Panc1 (cell line): ENCODE measurements at regions not wholly inside any gene's neighbourhood (a gene's known extent, or its start where the extent isn't known, plus 50 kb on each side); places are given as distances from the start of the nearest gene placed in this dataset.

Experiments
- ATAC-seq: fragments of 200-7000 bp; cut with Tn5 transposase; 2 replicates; pipeline ENCODE4 v1.9.1; 2020; ENCODE audit warnings: mild to moderate bottlenecking, moderate library complexity
- BruUV-seq: library from RNA; stranded (reverse); fragments of 400-500 nt; replicated peaks from 2 replicates; lab custom pipeline; 2021; lab: Mats Ljungman, UMichigan
- CTCF ChIA-PET: fragments of 300-600 bp; sonication (Branson Sonifier 250); formaldehyde crosslinking; loops from one replicate; lab custom pipeline; 2022; ENCODE audit warnings: antibody characterized with exemption; lab: Charles Lee
- POLR2A ChIA-PET: fragments of 300-600 bp; sonication (Branson Sonifier 250); formaldehyde crosslinking; loops from one replicate; lab custom pipeline; 2022; ENCODE audit warnings: antibody characterized with exemption; lab: Charles Lee
- DNase-seq: peaks from one replicate; pipeline ENCODE4 v3.0.0-alpha.2; 2010; ENCODE audit warnings: low read depth, low spot score
- H3K27ac ChIP-seq: 2 replicates; pipeline ENCODE4 v1.5.1; 2011; ENCODE audit warnings: mild to moderate bottlenecking, low read length, inconsistent platforms
- H3K27me3 ChIP-seq: fragments of 200-500 bp; sonication (Bioruptor generic); 2 replicates; pipeline ENCODE4 v1.6.0; 2014; ENCODE audit warnings: low read length, inconsistent platforms; ENCODE audit not compliant: control insufficient read depth, insufficient read depth
- H3K36me3 ChIP-seq: fragments of 200-500 bp; sonication (Bioruptor generic); 2 replicates; pipeline ENCODE4 v1.5.1; 2014; ENCODE audit warnings: inconsistent platforms, mild to moderate bottlenecking, low read length, moderate library complexity; ENCODE audit not compliant: control insufficient read depth, insufficient read depth
- H3K4me1 ChIP-seq: 2 replicates; pipeline ENCODE4 v1.5.1; 2011; ENCODE audit warnings: inconsistent platforms, mild to moderate bottlenecking, low read length, moderate library complexity; ENCODE audit not compliant: control insufficient read depth, insufficient read depth
- H3K4me3 ChIP-seq, 2 experiments: 2 replicates each; pipeline ENCODE4 v1.5.1; 2011 to 2012; ENCODE audit warnings: low read depth in 2 of 2, low read length in 2 of 2, mild to moderate bottlenecking in 2 of 2, inconsistent platforms in 1 of 2, moderate library complexity in 1 of 2
- H3K9me3 ChIP-seq: fragments of 200-500 bp; sonication (Bioruptor generic); 2 replicates; pipeline ENCODE4 v1.5.1; 2014; ENCODE audit warnings: low read depth, mild to moderate bottlenecking, inconsistent platforms, low read length, moderate library complexity; ENCODE audit not compliant: control insufficient read depth, insufficient read depth
- POLR2AphosphoS5 ChIP-seq: IDR thresholded peaks from 2 replicates; pipeline ENCODE4 v1.6.1; 2012; ENCODE audit warnings: mild to moderate bottlenecking, low read depth, low read length, moderate library complexity
- REST ChIP-seq, 2 experiments: IDR thresholded peaks; 2 replicates each; pipeline ENCODE4 v1.6.1; 2011 to 2012; ENCODE audit warnings: low read depth in 2 of 2, control low read depth in 1 of 2, low read length in 1 of 2, mild to moderate bottlenecking in 1 of 2, moderate library complexity in 1 of 2; ENCODE audit not compliant: insufficient read depth in 1 of 2
- SIN3A ChIP-seq: IDR thresholded peaks from 2 replicates; pipeline ENCODE4 v1.6.1; 2012; ENCODE audit warnings: low read depth, mild to moderate bottlenecking, low read length, moderate library complexity, borderline replicate concordance; ENCODE audit not compliant: insufficient read depth
- TCF7L2 ChIP-seq: IDR thresholded peaks from 2 replicates; pipeline ENCODE4 v1.6.1; 2011; ENCODE audit warnings: mild to moderate bottlenecking, low read depth, low read length, inconsistent platforms
- in situ Hi-C: cut with HindIII; loops from 2 replicates; pipeline ENCODE4 v1.10.0; 2016; ENCODE audit warnings: low sequenced_read_pairs, low pct_unique_long_range_greater_than_20kb
- intact Hi-C: fragments of 100-400 bp; cut with micrococcal nuclease; formaldehyde crosslinking; loops from one replicate; pipeline ENCODE4 v1.10.0; 2022; ENCODE audit not compliant: unreplicated experiment
- TF ChIP-seq, protein P1 (sequence below): fragments of 450-650 bp; IDR thresholded peaks from 2 replicates; pipeline ENCODE4 v1.5.1; 2017; ENCODE audit warnings: mild to moderate bottlenecking

DNA sequence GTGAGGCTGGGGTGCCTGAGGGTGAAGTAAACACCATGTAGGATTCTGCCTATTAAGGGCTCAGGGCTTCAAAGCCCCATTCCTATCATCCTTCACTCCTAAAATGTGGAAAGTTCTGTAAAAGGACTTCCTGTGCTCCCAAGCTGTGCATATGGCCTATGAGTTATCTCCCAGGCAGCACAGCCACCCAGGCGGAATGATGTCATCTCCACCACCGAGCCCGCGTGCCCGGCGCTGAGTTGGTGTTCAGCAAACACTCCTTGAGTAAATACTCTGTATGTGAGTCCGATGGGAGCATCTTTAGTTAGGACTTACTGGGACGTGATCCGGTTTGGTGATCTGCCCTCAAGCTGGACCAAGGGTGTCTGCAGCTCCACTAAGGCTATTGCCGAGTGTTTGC, 437.3 kb downstream of the MED13L start:
- H3K4me1 ChIP-seq = no peaks in the 10 kb centered on the region
- in situ Hi-C loops = no loop called here
- intact Hi-C loops = no loop called here
- ATAC-seq = no peak
- H3K9me3 ChIP-seq = no peaks in the 10 kb centered on the region
- no peaks in the 10 kb centered on the region for H3K27me3 ChIP-seq
- H3K27ac ChIP-seq = no peak overlapping the region
- DNase-seq = peak; percentile 8
- TF ChIP-seq SIN3A = no peak
- no peak for TF ChIP-seq TCF7L2
- TF ChIP-seq POLR2AphosphoS5 = no peak
- TF ChIP-seq, protein P1, sequence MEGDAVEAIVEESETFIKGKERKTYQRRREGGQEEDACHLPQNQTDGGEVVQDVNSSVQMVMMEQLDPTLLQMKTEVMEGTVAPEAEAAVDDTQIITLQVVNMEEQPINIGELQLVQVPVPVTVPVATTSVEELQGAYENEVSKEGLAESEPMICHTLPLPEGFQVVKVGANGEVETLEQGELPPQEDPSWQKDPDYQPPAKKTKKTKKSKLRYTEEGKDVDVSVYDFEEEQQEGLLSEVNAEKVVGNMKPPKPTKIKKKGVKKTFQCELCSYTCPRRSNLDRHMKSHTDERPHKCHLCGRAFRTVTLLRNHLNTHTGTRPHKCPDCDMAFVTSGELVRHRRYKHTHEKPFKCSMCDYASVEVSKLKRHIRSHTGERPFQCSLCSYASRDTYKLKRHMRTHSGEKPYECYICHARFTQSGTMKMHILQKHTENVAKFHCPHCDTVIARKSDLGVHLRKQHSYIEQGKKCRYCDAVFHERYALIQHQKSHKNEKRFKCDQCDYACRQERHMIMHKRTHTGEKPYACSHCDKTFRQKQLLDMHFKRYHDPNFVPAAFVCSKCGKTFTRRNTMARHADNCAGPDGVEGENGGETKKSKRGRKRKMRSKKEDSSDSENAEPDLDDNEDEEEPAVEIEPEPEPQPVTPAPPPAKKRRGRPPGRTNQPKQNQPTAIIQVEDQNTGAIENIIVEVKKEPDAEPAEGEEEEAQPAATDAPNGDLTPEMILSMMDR = no peak
- TF ChIP-seq REST (IDR thresholded peaks at IDR 0.05; ENCODE audit: insufficient read depth in 1 of 2, low read depth in 2 of 2, low read length in 1 of 2) = no peak
- no peaks in the 10 kb centered on the region for H3K36me3 ChIP-seq
- no TSS peak for BruUV-seq
- CTCF ChIA-PET = interaction anchor here (0.7 kb wide), 1 partner anchor 77 kb away, joined by 3 read pairs; no protein-coding TSS in a partner anchor
- POLR2A ChIA-PET = no interaction called here
- H3K4me3 ChIP-seq = no peak overlapping the region

- Histone ChIP-seq H3K27me3 (no peaks in the 10 kb centered on the region), H3K9me3 (no peaks in the 10 kb centered on the region), H3K36me3 (no peaks in the 10 kb centered on the region), H3K4me1 (no peaks in the 10 kb centered on the region), H3K4me3 (no peak overlapping the region), H3K27ac (no peak overlapping the region)
- TF ChIP-seq POLR2AphosphoS5 (no peak), SIN3A (no peak), TCF7L2 (no peak), REST (IDR thresholded peaks at IDR 0.05; ENCODE audit: insufficient read depth in 1 of 2, low read depth in 2 of 2, low read length in 1 of 2) (no peak)
- TF ChIP-seq, protein P1 = no peak
- intact Hi-C loops = no loop called here
- ATAC-seq (no peak), DNase-seq (no peak)
- ChIA-PET POLR2A (interaction anchor here (0.6 kb wide), 1 partner anchor 14 kb away, joined by 5 read pairs; no protein-coding TSS in a partner anchor), CTCF (no interaction called here)
- BruUV-seq = no TSS peak
- in situ Hi-C loops = no loop called here
These were observed 438.5 kb downstream of the MED13L start for GRCh38 chr12:115838952-115839351.
